ENCODE measurements at regions not wholly inside any gene's neighbourhood (a gene's known extent, or its start where the extent isn't known, plus 50 kb on each side); places are given as distances from the start of the nearest gene placed in this dataset.

DNA sequence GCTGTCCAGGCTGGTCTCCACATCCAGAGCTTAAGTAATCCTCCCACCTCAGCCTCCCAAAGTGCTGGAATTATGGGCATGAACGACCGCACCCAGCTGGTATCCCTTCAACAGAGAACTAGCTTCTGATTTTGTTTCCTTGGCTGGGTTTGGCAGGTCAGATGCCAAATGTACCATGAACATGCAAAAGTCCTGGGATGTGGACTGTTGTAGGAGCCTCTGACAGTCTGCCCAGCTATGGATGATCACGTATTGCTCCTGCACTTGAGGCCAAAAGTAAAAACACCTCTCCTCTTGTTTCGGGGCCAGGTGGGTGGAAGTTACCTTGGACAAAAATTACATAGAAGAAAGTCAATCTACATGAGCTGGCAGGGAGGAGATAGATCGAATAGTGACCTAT, 699.5 kb downstream of the TYW1 start:
- 59 to 64% methylated on average over 5 of the region's 5 CpGs for WGBS, 2 donors
- Histone ChIP-seq H3K27me3 (peaks cover 0 to 4% (median 0%) of the 10 kb centered on the region in 4 donors), H3K4me3 (no peak overlapping the region), H3K4me1 (no peaks in the 10 kb centered on the region), H3K36me3 (no peaks in the 10 kb centered on the region), H3K27ac (no peak overlapping the region), H3K9me3 (no peaks in the 10 kb centered on the region)
- ATAC-seq, result no peak
- intact Hi-C loops (cut with DNase I), result no loop called here
- FAIRE-seq, result no peak
- TF ChIP-seq, protein P1, sequence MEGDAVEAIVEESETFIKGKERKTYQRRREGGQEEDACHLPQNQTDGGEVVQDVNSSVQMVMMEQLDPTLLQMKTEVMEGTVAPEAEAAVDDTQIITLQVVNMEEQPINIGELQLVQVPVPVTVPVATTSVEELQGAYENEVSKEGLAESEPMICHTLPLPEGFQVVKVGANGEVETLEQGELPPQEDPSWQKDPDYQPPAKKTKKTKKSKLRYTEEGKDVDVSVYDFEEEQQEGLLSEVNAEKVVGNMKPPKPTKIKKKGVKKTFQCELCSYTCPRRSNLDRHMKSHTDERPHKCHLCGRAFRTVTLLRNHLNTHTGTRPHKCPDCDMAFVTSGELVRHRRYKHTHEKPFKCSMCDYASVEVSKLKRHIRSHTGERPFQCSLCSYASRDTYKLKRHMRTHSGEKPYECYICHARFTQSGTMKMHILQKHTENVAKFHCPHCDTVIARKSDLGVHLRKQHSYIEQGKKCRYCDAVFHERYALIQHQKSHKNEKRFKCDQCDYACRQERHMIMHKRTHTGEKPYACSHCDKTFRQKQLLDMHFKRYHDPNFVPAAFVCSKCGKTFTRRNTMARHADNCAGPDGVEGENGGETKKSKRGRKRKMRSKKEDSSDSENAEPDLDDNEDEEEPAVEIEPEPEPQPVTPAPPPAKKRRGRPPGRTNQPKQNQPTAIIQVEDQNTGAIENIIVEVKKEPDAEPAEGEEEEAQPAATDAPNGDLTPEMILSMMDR (IDR thresholded peaks at IDR 0.05), result no peak
- no peak for DNase-seq

DNA sequence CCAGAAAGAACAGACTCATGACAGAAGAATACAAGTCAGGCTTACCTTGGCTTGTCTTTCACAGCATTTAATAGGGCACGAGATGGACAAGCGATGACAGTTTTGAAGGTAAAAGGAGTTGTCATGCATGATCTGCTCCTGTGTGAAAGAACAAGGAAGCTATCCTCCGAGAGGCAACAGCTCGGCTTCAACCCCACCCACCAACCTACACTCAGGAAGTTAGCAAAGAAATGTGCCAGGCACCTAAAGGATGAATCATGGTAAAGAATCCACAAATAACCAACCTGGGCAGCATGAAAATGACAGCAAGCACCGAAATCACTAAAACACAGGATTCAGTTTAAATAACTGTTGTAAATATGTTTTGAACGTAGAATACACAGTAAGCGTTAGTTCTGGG, 700.2 kb downstream of the TYW1 start:
- no peaks in the 10 kb centered on the region for H3K4me1 ChIP-seq
- no peak for DNase-seq
- FAIRE-seq, result no peak
- WGBS, 2 donors, result 56 to 59% methylated on average over 7 of the region's 7 CpGs
- no peaks in the 10 kb centered on the region for H3K9me3 ChIP-seq
- intact Hi-C loops (cut with DNase I), result no loop called here
- TF ChIP-seq, protein P1 (IDR thresholded peaks at IDR 0.05), result no peak
- no peak overlapping the region for H3K4me3 ChIP-seq
- H3K36me3 ChIP-seq, result no peaks in the 10 kb centered on the region
- H3K27me3 ChIP-seq, result peaks cover 0 to 4% (median 0%) of the 10 kb centered on the region in 4 donors
- H3K27ac ChIP-seq, result peak overlapping the region in 1 of 4 donors; percentile 3
- peak in 1 of 4 donors; percentile 34 for ATAC-seq

DNA sequence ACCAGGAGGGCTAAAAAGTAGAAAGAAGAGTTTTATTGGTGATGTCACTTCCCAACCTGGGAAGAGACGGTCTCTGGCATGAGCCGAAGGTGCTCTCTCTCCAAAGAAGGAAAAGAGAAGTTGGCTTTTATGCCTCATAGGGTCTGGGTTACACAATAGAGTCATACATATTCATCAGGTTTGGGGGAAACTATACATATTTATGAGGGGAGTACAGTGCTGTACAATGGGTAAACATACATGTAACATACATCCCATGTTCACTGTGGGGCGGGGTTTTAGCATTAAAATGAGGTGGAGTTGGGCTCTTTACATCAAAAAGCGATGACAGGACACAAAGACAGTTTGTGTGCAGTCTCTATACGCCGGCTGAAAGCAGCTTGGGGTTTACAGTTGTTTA, 701.7 kb downstream of the TYW1 start:
- no peak for FAIRE-seq
- Histone ChIP-seq H3K4me1 (no peaks in the 10 kb centered on the region), H3K4me3 (no peak overlapping the region), H3K36me3 (no peaks in the 10 kb centered on the region), H3K9me3 (no peaks in the 10 kb centered on the region), H3K27ac (no peak overlapping the region), H3K27me3 (peaks cover 0 to 4% (median 0%) of the 10 kb centered on the region in 4 donors)
- 49 to 87% methylated on average over 6 of the region's 6 CpGs for WGBS, 2 donors
- TF ChIP-seq, protein P1 (IDR thresholded peaks at IDR 0.05), result no peak
- no peak for DNase-seq
- intact Hi-C loops (cut with DNase I), result no loop called here
- ATAC-seq, result no peak

DNA sequence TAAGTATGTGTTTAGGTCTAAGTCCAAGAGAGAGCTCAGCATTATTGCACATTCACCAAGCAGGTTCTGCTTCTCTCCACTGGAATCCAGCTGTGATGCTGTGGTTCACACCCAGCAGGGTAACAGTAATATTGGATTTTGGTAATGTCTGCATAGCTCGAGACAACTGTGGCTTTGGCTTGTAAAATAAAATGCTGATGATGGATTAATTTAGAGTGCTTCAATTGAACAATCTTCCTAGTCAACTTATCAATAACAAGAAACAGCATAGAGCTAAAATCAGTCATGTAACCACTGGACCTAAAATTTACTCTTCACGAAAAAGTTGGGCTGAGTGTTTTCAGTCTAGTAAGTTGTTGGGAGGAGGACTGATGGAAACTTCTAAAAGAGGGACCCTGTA, 709.2 kb downstream of the TYW1 start:
- intact Hi-C loops (cut with DNase I), result no loop called here
- no peak for ATAC-seq
- H3K36me3 ChIP-seq, result no peaks in the 10 kb centered on the region

DNA sequence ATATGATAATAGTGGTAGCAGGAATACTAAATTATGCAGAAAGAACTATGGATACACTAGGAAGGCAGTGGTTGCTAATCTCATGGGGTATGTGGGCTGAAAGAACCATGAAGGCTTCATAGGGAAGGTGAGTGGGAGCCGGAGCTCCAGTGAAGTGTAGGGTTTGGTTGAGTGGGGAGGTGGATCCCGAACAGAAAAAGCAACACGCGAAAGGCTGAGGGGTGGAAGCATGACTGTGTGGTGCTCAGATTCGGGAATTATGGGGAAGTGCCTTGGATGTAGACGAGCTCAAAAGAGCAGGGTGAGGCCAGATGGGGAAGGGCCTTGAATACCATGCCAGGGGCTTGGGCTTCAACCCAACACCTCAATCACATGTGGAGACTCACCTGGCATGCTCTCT, 715.1 kb downstream of the TYW1 start:
- DNase-seq (no peak), FAIRE-seq (no peak), ATAC-seq (no peak)
- H3K4me3 ChIP-seq, result no peak overlapping the region
- no peaks in the 10 kb centered on the region for H3K4me1 ChIP-seq
- no peaks in the 10 kb centered on the region for H3K36me3 ChIP-seq
- intact Hi-C loops (cut with DNase I), result no loop called here
- H3K27ac ChIP-seq, result no peak overlapping the region
- H3K9me3 ChIP-seq, result no peaks in the 10 kb centered on the region
- WGBS, 2 donors, result 68 to 82% methylated on average over 6 of the region's 6 CpGs
- H3K27me3 ChIP-seq, result no peaks in the 10 kb centered on the region
- TF ChIP-seq, protein P1 (IDR thresholded peaks at IDR 0.05), result no peak

More for the DNA sequence above, 709.2 kb downstream of the TYW1 start:
- H3K9me3 ChIP-seq, result no peaks in the 10 kb centered on the region
- TF ChIP-seq, protein P1 (IDR thresholded peaks at IDR 0.05), result no peak
- FAIRE-seq, result no peak
- 38 to 44% methylated on average over 2 of the region's 2 CpGs for WGBS, 2 donors
- H3K27me3 ChIP-seq, result no peaks in the 10 kb centered on the region
- no peaks in the 10 kb centered on the region for H3K4me1 ChIP-seq
- no peak overlapping the region for H3K27ac ChIP-seq
- DNase-seq, result no peak
- no peak overlapping the region for H3K4me3 ChIP-seq

Measured in pancreas (tissue), 10 donors.